ENCODE measurements at regions not wholly inside any gene's neighbourhood (a gene's known extent, or its start where the extent isn't known, plus 50 kb on each side); places are given as distances from the start of the nearest gene placed in this dataset.
"Not testable (repeated sequence)": the region's sequence is repeated elsewhere in the genome, so short reads cannot be mapped to it uniquely, and the experiment has no call there.

DNA sequence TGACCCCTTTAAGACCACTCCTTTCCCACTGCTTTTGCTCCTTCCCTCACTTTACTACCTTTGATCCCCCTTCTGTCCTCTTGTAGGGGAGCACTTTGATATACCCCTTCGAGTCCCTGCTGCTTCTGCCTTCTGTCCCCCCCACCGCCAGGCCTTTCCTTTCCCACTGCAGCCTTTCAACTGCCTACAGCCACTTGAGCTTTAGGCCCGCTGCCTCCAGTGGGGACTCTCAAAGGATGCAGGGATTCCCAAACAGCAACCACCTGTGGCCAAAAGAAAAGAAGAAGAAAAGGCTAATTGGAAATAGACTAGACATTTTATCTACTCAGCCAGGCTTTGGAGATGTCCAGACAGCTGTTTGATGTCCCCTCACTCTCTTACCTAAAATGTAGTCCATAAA is 77.0 kb upstream of the DTNBP1 start:
- CTCF ChIA-PET = no interaction called here

DNA sequence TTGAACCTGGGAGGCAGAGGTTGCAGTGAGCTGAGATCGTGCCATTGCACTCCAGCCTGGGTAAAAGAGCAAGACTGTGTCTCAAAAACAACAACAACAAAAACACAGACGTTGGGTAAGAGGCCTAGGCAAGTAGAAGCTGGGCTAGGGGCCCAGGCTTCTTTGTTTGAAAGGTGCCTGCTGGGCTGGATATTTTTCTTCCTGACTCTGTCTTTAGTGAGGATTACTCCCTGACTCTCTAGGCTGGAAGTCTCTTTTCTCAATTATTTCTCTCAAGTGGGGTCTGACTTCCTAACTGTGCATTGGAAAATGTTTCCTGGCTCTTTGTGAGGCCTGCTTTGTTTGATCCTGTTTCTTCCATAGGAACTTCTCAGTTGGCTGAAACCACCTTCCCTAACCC is 76.5 kb upstream of the DTNBP1 start:
- BruUV-seq (replicated peaks) = no TSS peak

More for the DNA sequence above, 77.0 kb upstream of the DTNBP1 start:
- TF ChIP-seq, protein P1, sequence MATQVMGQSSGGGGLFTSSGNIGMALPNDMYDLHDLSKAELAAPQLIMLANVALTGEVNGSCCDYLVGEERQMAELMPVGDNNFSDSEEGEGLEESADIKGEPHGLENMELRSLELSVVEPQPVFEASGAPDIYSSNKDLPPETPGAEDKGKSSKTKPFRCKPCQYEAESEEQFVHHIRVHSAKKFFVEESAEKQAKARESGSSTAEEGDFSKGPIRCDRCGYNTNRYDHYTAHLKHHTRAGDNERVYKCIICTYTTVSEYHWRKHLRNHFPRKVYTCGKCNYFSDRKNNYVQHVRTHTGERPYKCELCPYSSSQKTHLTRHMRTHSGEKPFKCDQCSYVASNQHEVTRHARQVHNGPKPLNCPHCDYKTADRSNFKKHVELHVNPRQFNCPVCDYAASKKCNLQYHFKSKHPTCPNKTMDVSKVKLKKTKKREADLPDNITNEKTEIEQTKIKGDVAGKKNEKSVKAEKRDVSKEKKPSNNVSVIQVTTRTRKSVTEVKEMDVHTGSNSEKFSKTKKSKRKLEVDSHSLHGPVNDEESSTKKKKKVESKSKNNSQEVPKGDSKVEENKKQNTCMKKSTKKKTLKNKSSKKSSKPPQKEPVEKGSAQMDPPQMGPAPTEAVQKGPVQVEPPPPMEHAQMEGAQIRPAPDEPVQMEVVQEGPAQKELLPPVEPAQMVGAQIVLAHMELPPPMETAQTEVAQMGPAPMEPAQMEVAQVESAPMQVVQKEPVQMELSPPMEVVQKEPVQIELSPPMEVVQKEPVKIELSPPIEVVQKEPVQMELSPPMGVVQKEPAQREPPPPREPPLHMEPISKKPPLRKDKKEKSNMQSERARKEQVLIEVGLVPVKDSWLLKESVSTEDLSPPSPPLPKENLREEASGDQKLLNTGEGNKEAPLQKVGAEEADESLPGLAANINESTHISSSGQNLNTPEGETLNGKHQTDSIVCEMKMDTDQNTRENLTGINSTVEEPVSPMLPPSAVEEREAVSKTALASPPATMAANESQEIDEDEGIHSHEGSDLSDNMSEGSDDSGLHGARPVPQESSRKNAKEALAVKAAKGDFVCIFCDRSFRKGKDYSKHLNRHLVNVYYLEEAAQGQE (IDR thresholded peaks at IDR 0.05; ENCODE audit: insufficient read depth in 1 of 2, low read depth in 2 of 2, low read length in 1 of 2) = no peak
- TF ChIP-seq SIN3A (IDR thresholded peaks at IDR 0.05; ENCODE audit: borderline replicate concordance, insufficient read depth, low read depth, low read length) (no peak), POLR2AphosphoS5 (IDR thresholded peaks at IDR 0.05; ENCODE audit: low read depth, low read length) (no peak), TCF7L2 (IDR thresholded peaks at IDR 0.05; ENCODE audit: low read depth, low read length) (no peak)
- TF ChIP-seq, protein P2, sequence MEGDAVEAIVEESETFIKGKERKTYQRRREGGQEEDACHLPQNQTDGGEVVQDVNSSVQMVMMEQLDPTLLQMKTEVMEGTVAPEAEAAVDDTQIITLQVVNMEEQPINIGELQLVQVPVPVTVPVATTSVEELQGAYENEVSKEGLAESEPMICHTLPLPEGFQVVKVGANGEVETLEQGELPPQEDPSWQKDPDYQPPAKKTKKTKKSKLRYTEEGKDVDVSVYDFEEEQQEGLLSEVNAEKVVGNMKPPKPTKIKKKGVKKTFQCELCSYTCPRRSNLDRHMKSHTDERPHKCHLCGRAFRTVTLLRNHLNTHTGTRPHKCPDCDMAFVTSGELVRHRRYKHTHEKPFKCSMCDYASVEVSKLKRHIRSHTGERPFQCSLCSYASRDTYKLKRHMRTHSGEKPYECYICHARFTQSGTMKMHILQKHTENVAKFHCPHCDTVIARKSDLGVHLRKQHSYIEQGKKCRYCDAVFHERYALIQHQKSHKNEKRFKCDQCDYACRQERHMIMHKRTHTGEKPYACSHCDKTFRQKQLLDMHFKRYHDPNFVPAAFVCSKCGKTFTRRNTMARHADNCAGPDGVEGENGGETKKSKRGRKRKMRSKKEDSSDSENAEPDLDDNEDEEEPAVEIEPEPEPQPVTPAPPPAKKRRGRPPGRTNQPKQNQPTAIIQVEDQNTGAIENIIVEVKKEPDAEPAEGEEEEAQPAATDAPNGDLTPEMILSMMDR (IDR thresholded peaks at IDR 0.05) = no peak
- H3K9me3 ChIP-seq (ENCODE audit: control insufficient read depth, insufficient read depth, low read depth, low read length) = no peaks in the 10 kb centered on the region
- in situ Hi-C loops (cut with HindIII; ENCODE audit: low pct_unique_long_range_greater_than_20kb, low sequenced_read_pairs) (no loop called here), intact Hi-C loops (cut with micrococcal nuclease; ENCODE audit: unreplicated experiment) (no loop called here)
- POLR2A ChIA-PET = no interaction called here
- no peak overlapping the region for H3K4me3 ChIP-seq (ENCODE audit: low read depth in 2 of 2, low read length in 2 of 2)
- no peaks in the 10 kb centered on the region; the same call in 1 of the 2 replicates for H3K36me3 ChIP-seq (ENCODE audit: control insufficient read depth, insufficient read depth, low read length)
- H3K27ac ChIP-seq (ENCODE audit: low read length) = no peak overlapping the region
- no TSS peak for BruUV-seq (replicated peaks)
- no peaks in the 10 kb centered on the region for H3K27me3 ChIP-seq (ENCODE audit: control insufficient read depth, insufficient read depth, low read length)
- DNase-seq (ENCODE audit: low read depth, low spot score) (no peak), ATAC-seq (no peak)
- no peaks in the 10 kb centered on the region for H3K4me1 ChIP-seq (ENCODE audit: control insufficient read depth, insufficient read depth, low read length)

DNA sequence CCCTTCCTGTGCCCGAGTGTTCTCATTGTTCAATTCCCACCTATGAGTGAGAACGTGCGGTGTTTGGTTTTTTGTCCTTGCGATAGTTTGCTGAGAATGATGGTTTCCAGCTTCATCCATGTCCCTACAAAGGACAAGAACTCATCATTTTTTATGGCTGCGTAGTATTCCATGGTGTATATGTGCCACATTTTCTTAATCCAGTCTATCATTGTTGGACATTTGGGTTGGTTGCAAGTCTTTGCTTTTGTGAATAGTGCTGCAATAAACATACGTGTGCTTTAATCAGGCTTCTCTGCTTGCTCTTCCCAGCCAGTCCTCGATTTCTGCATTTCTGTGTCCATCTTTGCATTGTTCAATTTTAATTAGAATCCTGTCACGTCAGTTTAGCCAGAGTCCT is 75.4 kb upstream of the DTNBP1 start:
- in situ Hi-C loops (cut with HindIII; ENCODE audit: low pct_unique_long_range_greater_than_20kb, low sequenced_read_pairs); H3K4me1 ChIP-seq (ENCODE audit: control insufficient read depth, insufficient read depth, low read length); H3K9me3 ChIP-seq (ENCODE audit: control insufficient read depth, insufficient read depth, low read depth, low read length); BruUV-seq (replicated peaks); H3K36me3 ChIP-seq (ENCODE audit: control insufficient read depth, insufficient read depth, low read length); H3K27ac ChIP-seq (ENCODE audit: low read length); ATAC-seq; CTCF ChIA-PET; H3K4me3 ChIP-seq (ENCODE audit: low read depth in 2 of 2, low read length in 2 of 2); DNase-seq (ENCODE audit: low read depth, low spot score); intact Hi-C loops (cut with micrococcal nuclease; ENCODE audit: unreplicated experiment); H3K27me3 ChIP-seq (ENCODE audit: control insufficient read depth, insufficient read depth, low read length); POLR2A ChIA-PET: not testable (repeated sequence)

More for the DNA sequence above, 76.5 kb upstream of the DTNBP1 start:
- TF ChIP-seq, protein P1 (IDR thresholded peaks at IDR 0.05; ENCODE audit: insufficient read depth in 1 of 2, low read depth in 2 of 2, low read length in 1 of 2) = no peak
- TF ChIP-seq SIN3A (IDR thresholded peaks at IDR 0.05; ENCODE audit: borderline replicate concordance, insufficient read depth, low read depth, low read length) (no peak), TCF7L2 (IDR thresholded peaks at IDR 0.05; ENCODE audit: low read depth, low read length) (no peak)
- TF ChIP-seq, protein P2 (IDR thresholded peaks at IDR 0.05) = no peak
- ChIA-PET POLR2A (no interaction called here), CTCF (no interaction called here)
- no peak for ATAC-seq
- no peaks in the 10 kb centered on the region for H3K4me1 ChIP-seq (ENCODE audit: control insufficient read depth, insufficient read depth, low read length)
- no peaks in the 10 kb centered on the region for H3K27me3 ChIP-seq (ENCODE audit: control insufficient read depth, insufficient read depth, low read length)
- no peak overlapping the region for H3K4me3 ChIP-seq (ENCODE audit: low read depth in 2 of 2, low read length in 2 of 2)
- no peaks in the 10 kb centered on the region; the same call in 1 of the 2 replicates for H3K36me3 ChIP-seq (ENCODE audit: control insufficient read depth, insufficient read depth, low read length)
- no peak for DNase-seq (ENCODE audit: low read depth, low spot score)
- in situ Hi-C loops (cut with HindIII; ENCODE audit: low pct_unique_long_range_greater_than_20kb, low sequenced_read_pairs) = no loop called here
- H3K9me3 ChIP-seq (ENCODE audit: control insufficient read depth, insufficient read depth, low read depth, low read length) = no peaks in the 10 kb centered on the region
- intact Hi-C loops (cut with micrococcal nuclease; ENCODE audit: unreplicated experiment) = no loop called here
- no peak overlapping the region for H3K27ac ChIP-seq (ENCODE audit: low read length)

Data from Panc1 (cell line).